Activated naive CD8-positive, alpha-beta T cell (primary cell): ENCODE measurements at regions not wholly inside any gene's neighbourhood (a gene's known extent, or its start where the extent isn't known, plus 50 kb on each side); places are given as distances from the start of the nearest gene placed in this dataset.

Experiments
- H3K27ac Mint-ChIP-seq: one replicate; pipeline ENCODE4 v1.8.0; 2021; ENCODE audit warnings: mixed read lengths
- H3K27me3 Mint-ChIP-seq: one replicate; pipeline ENCODE4 v1.8.0; 2021; ENCODE audit warnings: mixed read lengths
- H3K36me3 Mint-ChIP-seq: one replicate; pipeline ENCODE4 v1.8.0; 2021; ENCODE audit warnings: mixed read lengths
- H3K4me1 Mint-ChIP-seq: one replicate; pipeline ENCODE4 v1.8.0; 2021; ENCODE audit warnings: low read depth, mixed read lengths
- H3K4me3 Mint-ChIP-seq: one replicate; pipeline ENCODE4 v1.8.0; 2021; ENCODE audit warnings: mild to moderate bottlenecking, mixed read lengths
- H3K9me3 Mint-ChIP-seq: one replicate; pipeline ENCODE4 v1.8.0; 2021; ENCODE audit warnings: low read depth, mixed read lengths

- Mint-ChIP-seq H3K27ac (no peak overlapping the region), H3K4me3 (no peak overlapping the region), H3K27me3 (no peaks in the 10 kb centered on the region), H3K36me3 (no peaks in the 10 kb centered on the region), H3K4me1 (no peaks in the 10 kb centered on the region), H3K9me3 (peaks cover 20% of the 10 kb centered on the region)
These were observed 112.1 kb upstream of the EYS start for GRCh38 chr6:65819152-65819551.

- Mint-ChIP-seq H3K4me1 (no peaks in the 10 kb centered on the region), H3K27me3 (no peaks in the 10 kb centered on the region), H3K4me3 (no peak overlapping the region), H3K9me3 (peaks cover 20% of the 10 kb centered on the region), H3K36me3 (no peaks in the 10 kb centered on the region), H3K27ac (no peak overlapping the region)
These were observed 111.5 kb upstream of the EYS start for GRCh38 chr6:65818576-65818975.

- Mint-ChIP-seq H3K4me3 (no peak overlapping the region), H3K36me3 (no peaks in the 10 kb centered on the region), H3K4me1 (no peaks in the 10 kb centered on the region), H3K27ac (no peak overlapping the region), H3K9me3 (peaks cover 25% of the 10 kb centered on the region), H3K27me3 (no peaks in the 10 kb centered on the region)
These were observed 110.0 kb upstream of the EYS start for GRCh38 chr6:65816991-65817390.

GRCh38 chr6:65814071-65814470, 107.0 kb upstream of the EYS start:
- Mint-ChIP-seq H3K4me1 (no peaks in the 10 kb centered on the region), H3K27ac (no peak overlapping the region), H3K27me3 (no peaks in the 10 kb centered on the region), H3K9me3 (peaks cover 9% of the 10 kb centered on the region), H3K36me3 (no peaks in the 10 kb centered on the region), H3K4me3 (no peak overlapping the region)

- H3K4me1 Mint-ChIP-seq = no peaks in the 10 kb centered on the region
- no peaks in the 10 kb centered on the region for H3K36me3 Mint-ChIP-seq
- no peaks in the 10 kb centered on the region for H3K27me3 Mint-ChIP-seq
These were observed 96.2 kb upstream of the EYS start for GRCh38 chr6:65803186-65803585.

GRCh38 chr6:65799389-65799788, 92.4 kb upstream of the EYS start:
- H3K27ac Mint-ChIP-seq = no peak overlapping the region
- H3K36me3 Mint-ChIP-seq = no peaks in the 10 kb centered on the region
- no peaks in the 10 kb centered on the region for H3K27me3 Mint-ChIP-seq
- H3K4me3 Mint-ChIP-seq = no peak overlapping the region
- H3K9me3 Mint-ChIP-seq = peaks cover 7% of the 10 kb centered on the region
- H3K4me1 Mint-ChIP-seq = no peaks in the 10 kb centered on the region

More at GRCh38 chr6:65803186-65803585, 96.2 kb upstream of the EYS start:
- no peak overlapping the region for H3K27ac Mint-ChIP-seq
- peaks cover 14% of the 10 kb centered on the region for H3K9me3 Mint-ChIP-seq
- H3K4me3 Mint-ChIP-seq = no peak overlapping the region

- Mint-ChIP-seq H3K9me3 (peaks cover 14% of the 10 kb centered on the region), H3K4me3 (no peak overlapping the region), H3K4me1 (no peaks in the 10 kb centered on the region)
These were observed 91.4 kb upstream of the EYS start for GRCh38 chr6:65798280-65799014.

GRCh38 chr6:65790666-65791065, 83.6 kb upstream of the EYS start:
- no peaks in the 10 kb centered on the region for H3K27me3 Mint-ChIP-seq
- H3K4me1 Mint-ChIP-seq = no peaks in the 10 kb centered on the region
- H3K36me3 Mint-ChIP-seq = no peaks in the 10 kb centered on the region
- H3K27ac Mint-ChIP-seq = no peak overlapping the region
- no peak overlapping the region for H3K4me3 Mint-ChIP-seq
- H3K9me3 Mint-ChIP-seq = peaks cover 11% of the 10 kb centered on the region

More at GRCh38 chr6:65798280-65799014, 91.4 kb upstream of the EYS start:
- H3K36me3 Mint-ChIP-seq = no peaks in the 10 kb centered on the region
- H3K27ac Mint-ChIP-seq = no peak overlapping the region
- H3K27me3 Mint-ChIP-seq = no peaks in the 10 kb centered on the region

- Mint-ChIP-seq H3K9me3 (peaks cover 9% of the 10 kb centered on the region), H3K36me3 (no peaks in the 10 kb centered on the region), H3K27me3 (no peaks in the 10 kb centered on the region), H3K4me3 (no peak overlapping the region), H3K27ac (no peak overlapping the region), H3K4me1 (no peaks in the 10 kb centered on the region)
These were observed 80.8 kb upstream of the EYS start for GRCh38 chr6:65787787-65788186.

GRCh38 chr6:65786815-65787214, 79.8 kb upstream of the EYS start:
- Mint-ChIP-seq H3K27ac (no peak overlapping the region), H3K36me3 (no peaks in the 10 kb centered on the region), H3K4me3 (no peak overlapping the region), H3K27me3 (no peaks in the 10 kb centered on the region), H3K4me1 (no peaks in the 10 kb centered on the region), H3K9me3 (peaks cover 9% of the 10 kb centered on the region)

- peaks cover 12% of the 10 kb centered on the region for H3K9me3 Mint-ChIP-seq
- H3K27ac Mint-ChIP-seq = no peak overlapping the region
- no peak overlapping the region for H3K4me3 Mint-ChIP-seq
- H3K27me3 Mint-ChIP-seq = no peaks in the 10 kb centered on the region
- no peaks in the 10 kb centered on the region for H3K4me1 Mint-ChIP-seq
- no peaks in the 10 kb centered on the region for H3K36me3 Mint-ChIP-seq
These were observed 73.7 kb upstream of the EYS start for GRCh38 chr6:65780691-65781090.

- H3K4me1 Mint-ChIP-seq = no peaks in the 10 kb centered on the region
- H3K27me3 Mint-ChIP-seq = no peaks in the 10 kb centered on the region
- peaks cover 10% of the 10 kb centered on the region for H3K9me3 Mint-ChIP-seq
- no peaks in the 10 kb centered on the region for H3K36me3 Mint-ChIP-seq
- H3K27ac Mint-ChIP-seq = no peak overlapping the region
- no peak overlapping the region for H3K4me3 Mint-ChIP-seq
These were observed 69.3 kb upstream of the EYS start for GRCh38 chr6:65776332-65776731.

- H3K4me1 Mint-ChIP-seq = no peaks in the 10 kb centered on the region
- no peak overlapping the region for H3K27ac Mint-ChIP-seq
- H3K36me3 Mint-ChIP-seq = no peaks in the 10 kb centered on the region
- no peaks in the 10 kb centered on the region for H3K27me3 Mint-ChIP-seq
- peaks cover 7% of the 10 kb centered on the region for H3K9me3 Mint-ChIP-seq
- no peak overlapping the region for H3K4me3 Mint-ChIP-seq
These were observed 64.9 kb upstream of the EYS start for GRCh38 chr6:65771946-65772345.

GRCh38 chr6:65761890-65762289, 54.9 kb upstream of the EYS start:
- H3K9me3 Mint-ChIP-seq = peaks cover 3% of the 10 kb centered on the region
- H3K4me3 Mint-ChIP-seq = no peak overlapping the region
- no peaks in the 10 kb centered on the region for H3K4me1 Mint-ChIP-seq
- H3K27me3 Mint-ChIP-seq = no peaks in the 10 kb centered on the region
- H3K36me3 Mint-ChIP-seq = no peaks in the 10 kb centered on the region
- H3K27ac Mint-ChIP-seq = no peak overlapping the region

- Mint-ChIP-seq H3K36me3 (no peaks in the 10 kb centered on the region), H3K27ac (no peak overlapping the region), H3K4me3 (no peak overlapping the region), H3K9me3 (peaks cover 3% of the 10 kb centered on the region), H3K4me1 (no peaks in the 10 kb centered on the region), H3K27me3 (no peaks in the 10 kb centered on the region)
These were observed 53.3 kb upstream of the EYS start for GRCh38 chr6:65760285-65760684.
